Stimulated activated CD4-positive, alpha-beta T cell treated with anti-CD3 and anti-CD28 coated beads, TNF-alpha, amount 100 ng/mL, for 24 hours (primary cell): ENCODE measurements at regions not wholly inside any gene's neighbourhood (a gene's known extent, or its start where the extent isn't known, plus 50 kb on each side); places are given as distances from the start of the nearest gene placed in this dataset.
"Not testable (repeated sequence)": the region's sequence is repeated elsewhere in the genome, so short reads cannot be mapped to it uniquely, and the experiment has no call there.

Experiments
- DNase-seq, 3 experiments: peaks; one replicate each; pipeline ENCODE4 v3.0.0-alpha.2; 2020; ENCODE audit warnings: low read depth in 3 of 3

DNA sequence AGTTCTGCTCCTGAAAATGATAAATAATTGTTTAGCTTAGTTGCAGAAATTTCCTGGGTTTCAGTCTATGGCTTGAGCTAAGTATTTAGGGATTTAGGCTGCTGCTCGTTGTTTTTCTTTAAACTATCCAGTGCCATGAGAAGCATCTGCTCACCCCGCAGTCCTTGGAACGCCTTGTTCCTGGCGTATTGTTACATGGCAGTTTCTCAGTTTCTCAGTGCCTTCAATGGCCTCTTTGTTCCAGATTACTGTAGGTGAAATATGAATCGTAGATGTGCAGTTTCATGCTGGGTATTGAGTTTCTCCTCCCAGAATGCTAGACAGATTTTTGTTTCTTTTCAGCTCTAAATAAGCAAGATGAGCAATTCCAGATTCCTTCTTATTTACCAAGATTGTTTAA, 269.5 kb upstream of the GBE1 start:
- no peak for DNase-seq

- DNase-seq: no peak
Observed at GRCh38 chr3:82022836-82023235, 261.4 kb upstream of the GBE1 start.

DNA sequence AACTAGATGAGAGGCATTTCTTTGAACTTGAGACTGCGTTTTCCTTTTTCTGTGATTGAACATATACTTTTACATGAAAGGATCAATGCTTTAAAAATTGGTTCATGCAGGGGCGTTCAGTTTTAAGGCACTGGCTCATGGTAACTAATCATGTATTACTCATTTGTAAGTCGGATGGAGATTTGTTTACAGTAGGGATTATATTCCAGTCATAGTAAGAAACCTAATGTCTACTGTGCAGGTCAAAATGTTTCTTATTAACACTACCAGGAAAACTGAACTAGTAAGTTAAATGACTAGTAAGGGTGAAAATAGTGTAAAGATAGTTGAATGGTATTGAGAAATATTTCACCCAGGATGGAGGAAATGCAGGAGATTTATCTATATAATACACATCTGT, 258.8 kb upstream of the GBE1 start:
- DNase-seq: no peak

- no peak for DNase-seq
Observed at GRCh38 chr3:82015241-82015640, 253.8 kb upstream of the GBE1 start.

DNA sequence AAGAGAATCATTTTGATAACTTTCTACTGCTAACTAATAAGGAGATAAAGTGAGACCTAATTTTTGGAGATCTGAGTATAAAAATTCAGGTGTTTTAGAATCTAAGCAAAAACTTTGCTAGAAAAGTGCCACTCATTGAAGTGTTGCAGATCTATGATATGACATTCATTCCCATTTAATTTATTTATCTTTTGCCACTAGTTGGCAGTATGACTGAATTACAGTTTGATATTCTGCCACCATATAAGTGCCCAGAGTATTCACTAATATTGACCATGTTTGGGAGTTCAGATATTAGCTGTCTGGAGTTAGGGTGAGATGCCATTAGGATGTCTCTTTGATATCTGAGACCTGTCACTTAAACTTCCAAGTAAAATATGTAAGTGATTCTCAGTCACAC, 251.3 kb upstream of the GBE1 start:
- no peak for DNase-seq

DNA sequence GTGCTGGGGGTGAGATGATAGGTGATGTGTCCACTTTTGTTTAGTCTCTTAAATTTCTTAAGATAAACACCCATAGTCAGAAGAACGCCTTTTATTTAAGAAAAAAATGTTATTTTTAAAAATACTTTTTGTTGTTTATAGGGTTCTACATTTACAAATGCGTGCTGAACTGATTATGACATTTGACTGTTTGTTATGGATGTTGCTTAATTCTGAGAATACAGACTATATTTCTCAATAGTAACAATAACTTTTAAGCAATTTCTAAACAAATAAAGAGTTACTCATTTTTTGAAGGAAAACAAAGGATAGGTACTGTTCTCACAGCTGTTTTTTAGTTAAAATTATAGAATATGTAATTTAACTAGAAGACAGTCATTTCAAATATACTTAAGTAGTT, 249.9 kb upstream of the GBE1 start:
- no peak for DNase-seq

- no peak for DNase-seq
Observed at GRCh38 chr3:82005266-82005665, 243.8 kb upstream of the GBE1 start.

GRCh38 chr3:82004266-82004665, 242.8 kb upstream of the GBE1 start:
- DNase-seq: no peak

DNA sequence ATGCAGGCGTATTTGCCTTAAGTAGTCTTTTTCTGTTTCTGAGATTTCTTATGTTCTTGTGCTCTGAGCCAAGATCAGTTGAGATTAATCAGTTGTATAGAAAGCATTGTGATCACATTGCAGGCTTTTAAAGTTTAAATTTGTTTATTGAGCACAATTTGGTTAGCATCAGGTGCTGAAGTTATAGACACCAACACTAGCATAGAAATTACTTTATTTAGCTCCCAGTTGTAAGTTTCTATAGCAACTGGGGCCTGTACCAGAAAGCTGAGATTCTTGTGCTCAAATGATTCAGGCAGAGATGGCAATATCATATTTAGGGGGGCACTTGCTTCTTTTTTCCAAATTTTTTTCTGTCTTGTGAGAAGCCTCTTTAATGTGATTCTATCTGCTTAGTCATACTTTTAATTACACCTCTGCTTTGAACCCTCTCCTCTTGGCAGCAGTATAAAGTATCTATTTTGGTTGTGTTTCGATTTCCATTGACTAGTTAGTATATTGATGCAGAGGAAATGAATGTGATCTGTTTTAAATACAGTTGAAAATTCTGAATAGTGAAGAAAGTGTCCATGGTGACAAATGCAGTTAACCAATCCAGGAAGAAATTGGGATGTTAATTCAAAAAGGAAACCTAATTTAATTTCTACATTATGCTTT, 241.7 kb upstream of the GBE1 start:
- no peak for DNase-seq

GRCh38 chr3:82002491-82002890, 241.0 kb upstream of the GBE1 start:
- no peak for DNase-seq

DNA sequence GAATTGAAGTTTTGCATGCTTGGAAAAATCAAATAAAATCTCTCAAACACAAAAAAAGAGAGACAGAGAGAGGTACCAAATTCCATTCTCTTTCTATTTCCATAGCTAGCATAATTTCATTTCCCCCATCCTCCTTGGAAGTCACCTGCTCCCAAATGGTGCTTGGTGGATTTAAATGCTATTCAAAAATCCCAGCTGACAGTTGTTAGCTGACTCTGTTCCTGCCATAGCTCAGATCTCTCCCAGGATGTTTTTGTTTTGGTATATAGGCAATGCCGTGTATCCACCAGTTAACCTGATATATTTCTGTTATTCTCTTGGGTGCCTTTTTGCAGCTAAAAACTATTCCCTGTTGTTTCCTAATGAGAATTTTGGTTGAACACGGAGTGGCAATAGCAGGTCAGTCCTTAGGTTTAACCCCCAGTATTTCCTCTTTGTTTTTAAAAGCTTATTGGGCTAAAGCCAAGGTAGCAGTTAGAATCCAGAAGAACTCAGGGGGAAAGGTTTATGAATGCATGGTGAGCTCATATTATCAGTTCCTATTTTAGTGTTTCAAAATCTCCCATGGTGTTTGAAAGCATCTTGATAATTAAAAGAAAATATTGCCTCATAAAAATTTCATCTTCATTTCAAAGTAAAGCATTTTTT, 240.0 kb upstream of the GBE1 start:
- no peak for DNase-seq

DNA sequence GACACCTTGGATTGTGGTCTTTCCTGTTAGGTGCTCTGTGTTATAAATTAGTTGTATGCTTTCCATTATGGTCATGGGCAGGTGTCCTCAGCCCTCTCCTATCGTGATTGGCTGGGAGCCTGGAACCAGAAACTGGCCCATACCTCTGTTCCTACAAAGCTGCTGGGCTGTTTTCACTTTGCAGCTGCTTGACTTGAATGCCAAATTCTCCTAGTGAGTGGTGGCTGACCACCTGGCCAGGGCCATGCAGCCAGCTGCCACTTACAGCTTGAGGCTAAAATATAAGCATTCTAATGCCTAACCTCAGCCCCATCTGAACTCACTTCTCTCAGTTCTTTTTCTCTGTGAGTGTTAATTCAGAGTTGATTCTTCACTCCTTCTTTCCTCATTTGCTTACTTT, 239.3 kb upstream of the GBE1 start:
- no peak for DNase-seq

GRCh38 chr3:82000350-82000749, 238.9 kb upstream of the GBE1 start:
- DNase-seq: no peak

- no peak for DNase-seq
Observed at GRCh38 chr3:81998907-81999306, 237.5 kb upstream of the GBE1 start.

DNA sequence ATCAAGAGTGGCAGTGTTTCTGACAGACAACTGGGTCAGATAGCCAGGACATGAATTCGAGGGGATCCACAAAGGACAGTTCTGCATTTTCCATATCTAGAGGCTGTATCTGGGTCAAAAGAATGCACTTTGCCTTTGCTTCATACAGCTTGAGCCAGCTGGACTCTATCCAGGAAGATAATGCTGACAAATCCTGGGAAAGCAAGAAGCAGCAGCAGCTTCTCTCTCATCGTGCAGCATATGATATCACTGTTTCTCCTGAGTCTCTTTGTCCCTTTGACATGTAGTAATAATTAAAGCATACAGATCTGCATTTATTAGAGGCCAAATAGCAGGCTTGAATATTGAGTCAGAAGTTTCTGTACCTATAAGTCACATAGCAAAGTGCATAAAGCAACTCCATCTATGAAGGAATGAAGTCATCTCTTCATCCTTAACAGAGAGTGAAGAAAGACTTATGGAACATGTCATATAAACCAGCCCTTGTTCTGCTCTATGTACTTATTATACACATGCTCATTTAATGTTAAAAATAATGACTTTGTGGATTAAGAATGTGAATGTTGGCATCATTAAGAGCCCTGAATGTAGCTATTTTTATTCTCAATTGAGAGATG, 236.8 kb upstream of the GBE1 start:
- no peak for DNase-seq

- no peak for DNase-seq
Observed at GRCh38 chr3:81997390-81997789, 235.9 kb upstream of the GBE1 start.

DNA sequence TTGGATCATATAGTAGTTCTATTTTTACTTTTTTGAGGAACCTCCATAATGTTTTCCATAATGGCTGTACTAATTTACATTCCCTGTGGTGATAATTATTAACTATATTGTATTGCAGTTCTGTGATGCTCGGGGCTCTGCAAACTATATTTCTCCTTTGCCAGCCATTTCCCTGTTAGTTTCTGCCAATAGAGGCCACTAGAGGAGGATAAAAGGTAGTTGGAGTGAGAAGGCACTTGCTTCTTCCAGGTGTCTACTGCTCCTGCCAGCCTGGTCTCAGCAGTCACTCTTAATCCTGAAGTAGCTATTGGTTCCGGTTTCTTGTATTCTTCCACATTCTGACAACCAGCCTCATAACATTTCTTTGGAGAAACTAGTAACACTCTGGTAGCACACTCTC, 233.9 kb upstream of the GBE1 start:
- DNase-seq: no peak

DNA sequence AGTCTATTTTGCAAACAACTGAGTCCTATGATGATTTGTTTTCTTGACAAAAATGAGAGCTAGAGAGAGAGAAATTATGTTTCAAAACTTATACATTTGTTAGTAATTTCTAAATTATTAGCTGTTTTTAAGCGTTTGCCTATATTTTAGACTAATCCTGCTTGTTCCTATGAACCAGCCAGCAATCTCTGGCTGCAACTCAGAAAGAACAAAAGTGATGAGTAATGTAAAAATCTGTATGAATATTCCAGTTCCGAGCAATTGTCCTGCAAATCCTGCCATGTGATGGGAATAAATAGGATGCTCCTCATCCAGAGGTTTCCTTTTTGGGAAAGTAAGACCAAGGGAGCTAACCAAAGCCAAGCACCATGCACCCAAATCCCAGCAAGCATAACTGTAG, 228.3 kb upstream of the GBE1 start:
- DNase-seq: no peak

GRCh38 chr3:81989274-81989673, 227.8 kb upstream of the GBE1 start:
- no peak for DNase-seq

DNA sequence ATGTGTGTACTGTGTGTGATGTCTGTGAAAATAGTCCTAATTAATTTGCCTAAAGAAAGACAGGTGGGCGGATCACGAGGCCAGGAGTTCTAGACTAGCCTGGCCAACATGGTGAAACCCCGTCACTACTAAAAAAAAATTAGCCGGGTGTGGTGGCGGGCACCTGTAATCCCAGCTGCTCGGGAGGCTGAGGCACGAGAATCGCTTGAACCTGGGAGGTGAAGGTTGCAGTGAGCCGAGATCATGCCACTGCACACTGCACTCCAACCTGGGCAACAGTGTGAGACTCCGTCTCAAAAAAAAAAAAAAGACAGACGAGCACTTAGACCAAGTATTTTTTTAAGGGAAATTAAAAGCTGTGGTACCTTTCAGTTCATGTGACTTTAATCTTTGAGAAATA, 226.0 kb upstream of the GBE1 start:
- DNase-seq: not testable (repeated sequence)

GRCh38 chr3:81985996-81986723, 224.7 kb upstream of the GBE1 start:
- DNase-seq: no peak

DNA sequence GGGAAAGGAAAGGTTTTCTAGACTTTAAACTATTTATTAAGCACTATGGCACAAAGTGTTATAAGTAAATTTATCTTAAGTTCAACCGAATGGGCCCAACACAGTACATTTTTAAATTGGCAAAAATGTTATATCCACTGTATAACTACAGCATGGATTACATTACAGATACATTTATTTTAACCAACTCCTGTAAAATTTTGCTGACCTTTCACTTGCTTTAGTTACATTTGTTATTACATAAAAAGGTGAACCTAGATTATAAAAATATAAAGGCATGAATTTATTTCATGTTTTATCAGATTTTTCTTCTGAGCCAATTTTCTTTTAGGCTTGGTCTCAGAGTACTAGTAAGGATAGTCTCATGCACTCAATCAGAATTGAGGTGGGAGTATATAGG, 221.9 kb upstream of the GBE1 start:
- DNase-seq: no peak
